Tibial nerve (tissue), 4 donors: ENCODE measurements at regions not wholly inside any gene's neighbourhood (a gene's known extent, or its start where the extent isn't known, plus 50 kb on each side); places are given as distances from the start of the nearest gene placed in this dataset.

Experiments used
- CTCF ChIP-seq, 5 experiments: fragments of 200-600 bp in 3 of 5; fragments of 450-650 bp in 2 of 5; sonication (generic) in 3 of 5; IDR thresholded peaks; one replicate each; pipeline ENCODE4 v1.5.1; 2016 to 2019; ENCODE audit warnings: antibody characterized with exemption in 5 of 5, mild to moderate bottlenecking in 3 of 5, moderate library complexity in 2 of 5
- EP300 ChIP-seq, 2 donors: sonication (generic); formaldehyde crosslinking; IDR thresholded peaks; one replicate each; pipeline ENCODE4 v1.6.1; 2017; ENCODE audit warnings: antibody characterized with exemption in 2 of 2, mild to moderate bottlenecking in 1 of 2
- POLR2A ChIP-seq, 2 donors: fragments of 450-650 bp; IDR thresholded peaks; one replicate each; pipeline ENCODE4 v1.6.1; 2017; ENCODE audit warnings: antibody characterized with exemption in 2 of 2, mild to moderate bottlenecking in 2 of 2, moderate library complexity in 2 of 2

DNA sequence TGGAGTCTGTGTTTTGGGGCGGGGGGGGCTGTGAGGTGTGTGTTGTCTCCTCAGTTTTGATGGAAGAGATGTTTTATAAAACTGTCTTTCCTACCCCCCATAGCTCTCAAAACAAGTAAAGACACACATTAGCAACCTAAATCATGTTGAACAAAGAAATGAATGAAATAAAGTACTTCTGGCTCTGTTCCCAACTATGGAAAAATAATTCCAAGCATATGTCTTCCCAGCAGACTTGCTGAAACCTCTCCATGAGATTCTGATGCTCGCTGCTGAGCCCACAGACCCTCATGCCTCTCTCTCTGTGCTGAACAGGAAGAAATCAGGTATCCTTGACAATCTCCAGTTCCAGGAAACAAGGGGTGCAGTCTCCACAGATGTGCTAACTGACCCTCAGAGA is 226.7 kb upstream of the KLHL29 start:
- no peak for TF ChIP-seq CTCF (IDR thresholded peaks at IDR 0.05)
- no peak for TF ChIP-seq POLR2A (IDR thresholded peaks at IDR 0.05)
- TF ChIP-seq EP300 (IDR thresholded peaks at IDR 0.05): no peak
